Keratinocyte (primary cell): ENCODE measurements at regions not wholly inside any gene's neighbourhood (a gene's known extent, or its start where the extent isn't known, plus 50 kb on each side); places are given as distances from the start of the nearest gene placed in this dataset.
"Not testable (repeated sequence)": the region's sequence is repeated elsewhere in the genome, so short reads cannot be mapped to it uniquely, and the experiment has no call there.

ENCODE experiments used
- DNase-seq: peaks from one replicate; pipeline ENCODE4 v3.0.0-alpha.2; 2011; ENCODE audit warnings: low read depth, missing footprints, low spot score
- FAIRE-seq: peaks from 2 replicates; lab custom pipeline; 2011; peaks lifted over from hg19 to GRCh38; lab: Jason Lieb, UNC
- H2AFZ ChIP-seq: 2 replicates; pipeline ENCODE4 v1.6.0; 2012; ENCODE audit warnings: low read length, control low read depth, inconsistent platforms; ENCODE audit not compliant: control insufficient read depth
- H3K27ac ChIP-seq: 2 replicates; pipeline ENCODE4 v1.5.1; 2011; ENCODE audit warnings: low read length; ENCODE audit not compliant: control insufficient read depth, insufficient read depth
- H3K27me3 ChIP-seq: 3 replicates; pipeline ENCODE4 v1.6.0; 2011; ENCODE audit warnings: low read length; ENCODE audit not compliant: control insufficient read depth, insufficient read depth; ENCODE audit errors: extremely low read depth
- H3K36me3 ChIP-seq, 2 experiments: 2 replicates in 1 of 2; 3 replicates in 1 of 2; pipeline ENCODE4 v1.5.1; 2011; ENCODE audit warnings: low read length in 2 of 2, mild to moderate bottlenecking in 1 of 2; ENCODE audit not compliant: control insufficient read depth in 2 of 2, insufficient read depth in 2 of 2; ENCODE audit errors: extremely low read depth in 1 of 2
- H3K4me1 ChIP-seq: 3 replicates; pipeline ENCODE4 v1.5.1; 2011; ENCODE audit warnings: low read length; ENCODE audit not compliant: control insufficient read depth, insufficient read depth; ENCODE audit errors: extremely low read depth
- H3K4me2 ChIP-seq: 3 replicates; pipeline ENCODE4 v1.6.0; 2011; ENCODE audit warnings: low read depth, low read length; ENCODE audit not compliant: control insufficient read depth, insufficient read depth; ENCODE audit errors: extremely low read depth
- H3K4me3 ChIP-seq, 3 experiments: fragments of 200-600 bp in 1 of 3; sonication (generic) in 1 of 3; 2 replicates in 2 of 3; 3 replicates in 1 of 3; pipeline ENCODE4 v1.5.1; 2011 to 2016; ENCODE audit warnings: low read length in 3 of 3, mild to moderate bottlenecking in 3 of 3, control low read depth in 2 of 3, inconsistent platforms in 1 of 3, low read depth in 1 of 3, mixed read lengths in 1 of 3, mixed run types in 1 of 3, moderate library complexity in 1 of 3; ENCODE audit not compliant: control insufficient read depth in 2 of 3, insufficient read depth in 2 of 3; ENCODE audit errors: extremely low read depth in 1 of 3
- H3K79me2 ChIP-seq: 2 replicates; pipeline ENCODE4 v1.6.0; 2012; ENCODE audit warnings: low read length; ENCODE audit not compliant: control insufficient read depth, insufficient read depth
- H3K9ac ChIP-seq: 3 replicates; pipeline ENCODE4 v1.6.0; 2011; ENCODE audit warnings: low read length; ENCODE audit not compliant: control insufficient read depth, insufficient read depth; ENCODE audit errors: extremely low read depth
- H3K9me1 ChIP-seq: 3 replicates; pipeline ENCODE4 v1.6.0; 2011; ENCODE audit warnings: low read length; ENCODE audit not compliant: control insufficient read depth, insufficient read depth; ENCODE audit errors: extremely low read depth
- H3K9me3 ChIP-seq: 2 replicates; pipeline ENCODE4 v1.5.1; 2012; ENCODE audit warnings: low read depth, low read length; ENCODE audit not compliant: control insufficient read depth
- H4K20me1 ChIP-seq: 3 replicates; pipeline ENCODE4 v1.6.0; 2011; ENCODE audit warnings: low read length; ENCODE audit not compliant: control insufficient read depth, insufficient read depth; ENCODE audit errors: extremely low read depth
- dilution Hi-C: fragments of 300-500 bp; cut with MboI; formaldehyde crosslinking; loops from one replicate; pipeline ENCODE4 v1.7.0; 2020; ENCODE audit warnings: low sequenced_read_pairs; ENCODE audit not compliant: extremely low pct_ligation_motif_present
- small RNA-seq, 3 experiments: library from RNA; depleted of rRNA; stranded (forward); fragments of <200 nt; gene quantifications; one replicate each; pipeline ENCODE3, GENCODE V24; 2012; ENCODE audit warnings: low read depth in 3 of 3, low replicate concordance in 1 of 3; ENCODE audit not compliant: insufficient read length in 3 of 3

- H3K27ac ChIP-seq, H4K20me1 ChIP-seq, H3K9me3 ChIP-seq, H3K4me2 ChIP-seq, H3K9me1 ChIP-seq, H3K9ac ChIP-seq, H3K4me1 ChIP-seq, FAIRE-seq, H3K4me3 ChIP-seq, H3K79me2 ChIP-seq, dilution Hi-C loops, H2AFZ ChIP-seq, H3K36me3 ChIP-seq, H3K27me3 ChIP-seq, DNase-seq: not testable (repeated sequence)
Observed at GRCh38 chr2:242159921-242160320, 290.4 kb downstream of the RTP5 start.

DNA sequence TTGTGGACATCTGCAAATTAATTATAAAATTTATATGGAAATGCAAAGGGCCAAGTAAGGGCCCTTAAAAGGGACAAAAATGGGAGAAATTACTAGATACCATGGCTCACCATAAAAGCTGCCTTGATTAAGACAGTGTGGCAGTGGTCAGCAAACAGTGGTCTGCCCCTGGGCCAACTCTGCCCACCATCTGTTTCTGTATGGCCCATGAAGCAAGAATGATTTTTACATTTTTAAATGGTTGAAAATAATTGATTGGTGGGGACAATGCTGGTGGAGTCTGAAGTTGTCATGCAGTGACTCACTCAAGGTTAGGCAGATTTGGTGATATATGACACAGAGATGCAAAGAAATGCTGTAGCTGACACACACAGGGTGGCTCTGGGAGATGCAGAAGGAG lies 295.6 kb downstream of the RTP5 start:
- H3K9me1 ChIP-seq, dilution Hi-C loops, H3K9ac ChIP-seq, H2AFZ ChIP-seq, DNase-seq, H3K4me2 ChIP-seq, H3K36me3 ChIP-seq, H3K27ac ChIP-seq, FAIRE-seq, H4K20me1 ChIP-seq, H3K4me3 ChIP-seq, H3K79me2 ChIP-seq, H3K27me3 ChIP-seq, H3K9me3 ChIP-seq, H3K4me1 ChIP-seq: not testable (repeated sequence)

- FAIRE-seq, result not testable (repeated sequence)
Observed at GRCh38 chr2:242171290-242171689, 301.8 kb downstream of the RTP5 start.

More at GRCh38 chr2:242171290-242171689, 301.8 kb downstream of the RTP5 start:
- H3K27me3 ChIP-seq, H3K36me3 ChIP-seq, H3K4me2 ChIP-seq, H3K4me1 ChIP-seq, H3K79me2 ChIP-seq, H4K20me1 ChIP-seq, H3K9me1 ChIP-seq, H3K9ac ChIP-seq, H3K27ac ChIP-seq, dilution Hi-C loops, H3K4me3 ChIP-seq, DNase-seq, H2AFZ ChIP-seq, H3K9me3 ChIP-seq: not testable (repeated sequence)

Small RNA genes lying in the stretch of these regions (small RNA-seq; reads per million reads assigned to genes)
- gene CICP10 (0 reads per million in 3 experiments), gene SEPT14P2 (0 reads per million in 3 experiments)
